IMR-90 (cell line): ENCODE measurements at regions not wholly inside any gene's neighbourhood (a gene's known extent, or its start where the extent isn't known, plus 50 kb on each side); places are given as distances from the start of the nearest gene placed in this dataset.
A peak's percentile ranks its signal among the peaks of the same experiment; 100 is the strongest.

Source experiments
- CEBPB ChIP-seq: IDR thresholded peaks from 2 replicates; pipeline ENCODE4 v1.6.1; 2012; ENCODE audit warnings: low read depth, low read length, improper control_type of control experiment
- CHD1 ChIP-seq: IDR thresholded peaks from 2 replicates; pipeline ENCODE4 v1.6.1; 2012; ENCODE audit warnings: low read depth, low read length, improper control_type of control experiment
- FOS ChIP-seq: fragments of 150-350 bp; IDR thresholded peaks from 2 replicates; pipeline ENCODE4 v1.6.1; 2016; ENCODE audit warnings: low read depth, low read length
- MAFK ChIP-seq: IDR thresholded peaks from 2 replicates; pipeline ENCODE4 v1.6.1; 2012; ENCODE audit warnings: low read depth, low read length, improper control_type of control experiment
- MXI1 ChIP-seq: IDR thresholded peaks from 2 replicates; pipeline ENCODE4 v1.6.1; 2012; ENCODE audit warnings: low read depth, mild to moderate bottlenecking, low read length, moderate library complexity, borderline replicate concordance
- NFE2L2 ChIP-seq: fragments of 150-350 bp; IDR thresholded peaks from 2 replicates; pipeline ENCODE4 v1.6.1; 2016; ENCODE audit warnings: low read depth, mild to moderate bottlenecking, low read length
- POLR2A ChIP-seq: IDR thresholded peaks from 2 replicates; pipeline ENCODE4 v1.6.1; 2012; ENCODE audit warnings: mild to moderate bottlenecking, low read depth, low read length
- RAD21 ChIP-seq: IDR thresholded peaks from 2 replicates; pipeline ENCODE4 v1.6.1; 2012; ENCODE audit warnings: low read length, improper control_type of control experiment
- RFX5 ChIP-seq: IDR thresholded peaks from 2 replicates; pipeline ENCODE4 v1.8.0; 2012; ENCODE audit warnings: low read depth, mild to moderate bottlenecking, low read length, moderate library complexity
- TF ChIP-seq, protein P1 (sequence below): conservative IDR thresholded peaks from 2 replicates; pipeline ENCODE4 v1.5.1; 2012; ENCODE audit warnings: mild to moderate bottlenecking, low read depth, low read length, improper control_type of control experiment
- TF ChIP-seq, protein P2 (sequence below): fragments of 150-350 bp; IDR thresholded peaks from 2 replicates; pipeline ENCODE4 v1.6.1; 2017; ENCODE audit warnings: mild to moderate bottlenecking, antibody characterized with exemption, low read length, low read depth

DNA sequence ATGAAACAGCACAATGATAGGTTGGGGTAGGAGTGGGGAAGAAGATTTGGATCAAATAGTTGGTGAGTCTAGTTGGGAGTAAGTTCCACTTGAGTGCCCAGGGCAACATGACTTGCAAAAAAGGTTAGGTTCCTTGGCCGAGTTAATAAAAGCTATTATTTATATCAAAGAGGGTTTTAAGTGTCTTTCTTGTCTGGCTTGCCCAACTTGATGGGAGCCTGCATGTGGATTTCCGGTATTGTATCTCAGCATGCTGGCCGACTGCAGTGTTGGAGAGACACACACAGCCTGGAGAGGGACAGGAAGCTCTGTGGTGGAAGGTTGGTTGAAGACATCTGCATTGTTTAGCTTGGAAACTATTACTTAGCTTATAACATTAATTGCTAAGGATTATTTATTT is 449.5 kb upstream of the TBL1XR1 start:
- TF ChIP-seq, protein P1, sequence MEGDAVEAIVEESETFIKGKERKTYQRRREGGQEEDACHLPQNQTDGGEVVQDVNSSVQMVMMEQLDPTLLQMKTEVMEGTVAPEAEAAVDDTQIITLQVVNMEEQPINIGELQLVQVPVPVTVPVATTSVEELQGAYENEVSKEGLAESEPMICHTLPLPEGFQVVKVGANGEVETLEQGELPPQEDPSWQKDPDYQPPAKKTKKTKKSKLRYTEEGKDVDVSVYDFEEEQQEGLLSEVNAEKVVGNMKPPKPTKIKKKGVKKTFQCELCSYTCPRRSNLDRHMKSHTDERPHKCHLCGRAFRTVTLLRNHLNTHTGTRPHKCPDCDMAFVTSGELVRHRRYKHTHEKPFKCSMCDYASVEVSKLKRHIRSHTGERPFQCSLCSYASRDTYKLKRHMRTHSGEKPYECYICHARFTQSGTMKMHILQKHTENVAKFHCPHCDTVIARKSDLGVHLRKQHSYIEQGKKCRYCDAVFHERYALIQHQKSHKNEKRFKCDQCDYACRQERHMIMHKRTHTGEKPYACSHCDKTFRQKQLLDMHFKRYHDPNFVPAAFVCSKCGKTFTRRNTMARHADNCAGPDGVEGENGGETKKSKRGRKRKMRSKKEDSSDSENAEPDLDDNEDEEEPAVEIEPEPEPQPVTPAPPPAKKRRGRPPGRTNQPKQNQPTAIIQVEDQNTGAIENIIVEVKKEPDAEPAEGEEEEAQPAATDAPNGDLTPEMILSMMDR = no peak
- TF ChIP-seq CHD1 = no peak
- TF ChIP-seq POLR2A = no peak
- TF ChIP-seq MAFK = no peak
- no peak for TF ChIP-seq RFX5
- TF ChIP-seq CEBPB = no peak
- no peak for TF ChIP-seq RAD21
- TF ChIP-seq FOS = no peak
- 0 out of 2 replicates have a peak, but pooled peaks have one; percentile 32 for TF ChIP-seq NFE2L2
- no peak for TF ChIP-seq MXI1
- TF ChIP-seq, protein P2, sequence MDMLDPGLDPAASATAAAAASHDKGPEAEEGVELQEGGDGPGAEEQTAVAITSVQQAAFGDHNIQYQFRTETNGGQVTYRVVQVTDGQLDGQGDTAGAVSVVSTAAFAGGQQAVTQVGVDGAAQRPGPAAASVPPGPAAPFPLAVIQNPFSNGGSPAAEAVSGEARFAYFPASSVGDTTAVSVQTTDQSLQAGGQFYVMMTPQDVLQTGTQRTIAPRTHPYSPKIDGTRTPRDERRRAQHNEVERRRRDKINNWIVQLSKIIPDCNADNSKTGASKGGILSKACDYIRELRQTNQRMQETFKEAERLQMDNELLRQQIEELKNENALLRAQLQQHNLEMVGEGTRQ = no peak
